K562 (cell line): ENCODE measurements at regions not wholly inside any gene's neighbourhood (a gene's known extent, or its start where the extent isn't known, plus 50 kb on each side); places are given as distances from the start of the nearest gene placed in this dataset.

Experiments
- BACH1 ChIP-seq: fragments of 200-800 bp; sonication (Bioruptor generic); IDR thresholded peaks from 2 replicates; pipeline ENCODE4 v1.6.1; 2016; ENCODE audit warnings: missing genetic modification characterization, missing compliant biosample characterization
- CC2D1A ChIP-seq: fragments of 450-650 bp; IDR thresholded peaks from 2 replicates; pipeline ENCODE4 v1.6.1; 2017; ENCODE audit warnings: mild to moderate bottlenecking
- CEBPB ChIP-seq: fragments of 450-650 bp; IDR thresholded peaks from 2 replicates; pipeline ENCODE4 v1.6.1; 2016; ENCODE audit warnings: missing genetic modification characterization, missing compliant biosample characterization
- DMBX1 ChIP-seq: fragments of 250-450 bp; sonication (Bioruptor Pico); IDR thresholded peaks from 2 replicates; pipeline ENCODE4 v1.8.0; 2022; ENCODE audit warnings: inconsistent platforms, mild to moderate bottlenecking, moderate library complexity, borderline replicate concordance
- GABPB1 ChIP-seq: sonication (generic); formaldehyde crosslinking; IDR thresholded peaks from 2 replicates; pipeline ENCODE4 v1.8.0; 2022; ENCODE audit warnings: mild to moderate bottlenecking, missing genetic modification reagents
- SMARCA4 ChIP-seq: fragments of 450-650 bp; IDR thresholded peaks from 2 replicates; pipeline ENCODE4 v1.6.1; 2016
- TCFL5 ChIP-seq: fragments of 250-450 bp; sonication (Bioruptor Pico); conservative IDR thresholded peaks from 2 replicates; pipeline ENCODE4 v1.6.1; 2021; ENCODE audit warnings: mild to moderate bottlenecking, moderate library complexity, matching md5 sums
- ZFP1 ChIP-seq: fragments of 450-650 bp; formaldehyde crosslinking; IDR thresholded peaks from 2 replicates; pipeline ENCODE4 v1.4.0; 2020; ENCODE audit warnings: mild to moderate bottlenecking, mixed read lengths
- ZNF133 ChIP-seq: fragments of 250-450 bp; sonication (Bioruptor Pico); IDR thresholded peaks from 2 replicates; pipeline ENCODE4 v1.4.0; 2020; ENCODE audit warnings: mild to moderate bottlenecking
- ZNF311 ChIP-seq: fragments of 250-450 bp; sonication (Bioruptor Pico); IDR thresholded peaks from 2 replicates; pipeline ENCODE4 v1.4.0; 2020; ENCODE audit warnings: mild to moderate bottlenecking, moderate library complexity
- ZNF444 ChIP-seq: fragments of 250-450 bp; sonication (Bioruptor Pico); IDR thresholded peaks from 2 replicates; pipeline ENCODE4 v1.4.0; 2020; ENCODE audit warnings: mild to moderate bottlenecking, moderate library complexity
- ZNF668 ChIP-seq: fragments of 250-450 bp; sonication (Bioruptor Pico); IDR thresholded peaks from 2 replicates; pipeline ENCODE4 v1.8.0; 2022; ENCODE audit warnings: mild to moderate bottlenecking, inconsistent platforms
- ZNF696 ChIP-seq: fragments of 250-450 bp; sonication (Bioruptor Pico); conservative IDR thresholded peaks from 2 replicates; pipeline ENCODE4 v1.4.0; 2020; ENCODE audit warnings: mild to moderate bottlenecking, moderate library complexity
- ZNF79 ChIP-seq: fragments of 250-450 bp; sonication (Bioruptor Pico); IDR thresholded peaks from 2 replicates; pipeline ENCODE4 v1.4.0; 2020; ENCODE audit warnings: low read depth, mild to moderate bottlenecking, moderate library complexity
- TF ChIP-seq, protein P1 (sequence below), 2 experiments: fragments of 200-800 bp in 1 of 2; sonication (Bioruptor generic) in 1 of 2; sonication (generic) in 1 of 2; formaldehyde crosslinking in 1 of 2; IDR thresholded peaks in 1 of 2; conservative IDR thresholded peaks in 1 of 2; 2 replicates each; pipeline versions ENCODE4 v1.5.0 to v1.6.1; 2016 to 2020; ENCODE audit warnings: missing compliant biosample characterization in 1 of 2, missing genetic modification characterization in 1 of 2, missing genetic modification reagents in 1 of 2
- TF ChIP-seq, protein P2 (sequence below): fragments of 200-800 bp; sonication (Bioruptor generic); IDR thresholded peaks from 2 replicates; pipeline ENCODE4 v1.6.1; 2017; ENCODE audit warnings: missing genetic modification characterization, missing compliant biosample characterization
- TF ChIP-seq, protein P3 (sequence below): fragments of 250-450 bp; sonication (Bioruptor Pico); IDR thresholded peaks from 2 replicates; pipeline ENCODE4 v1.8.0; 2022; ENCODE audit warnings: moderate library complexity, mild to moderate bottlenecking, inconsistent platforms
- TF ChIP-seq, protein P4 (sequence below): fragments of 250-450 bp; sonication (Bioruptor Pico); IDR thresholded peaks from 2 replicates; pipeline ENCODE4 v1.5.0; 2020; ENCODE audit warnings: mild to moderate bottlenecking
- TF ChIP-seq, protein P5 (sequence below), 3 experiments: fragments of 200-800 bp in 1 of 3; fragments of 250-450 bp in 1 of 3; fragments of 450-650 bp in 1 of 3; sonication (Bioruptor Pico) in 1 of 3; sonication (Bioruptor generic) in 1 of 3; formaldehyde crosslinking in 1 of 3; IDR thresholded peaks; 2 replicates each; pipeline versions ENCODE4 v1.6.1 to v1.8.0; 2016 to 2022; ENCODE audit warnings: mild to moderate bottlenecking in 2 of 3, missing genetic modification characterization in 2 of 3, missing compliant biosample characterization in 1 of 3, moderate library complexity in 1 of 3

DNA sequence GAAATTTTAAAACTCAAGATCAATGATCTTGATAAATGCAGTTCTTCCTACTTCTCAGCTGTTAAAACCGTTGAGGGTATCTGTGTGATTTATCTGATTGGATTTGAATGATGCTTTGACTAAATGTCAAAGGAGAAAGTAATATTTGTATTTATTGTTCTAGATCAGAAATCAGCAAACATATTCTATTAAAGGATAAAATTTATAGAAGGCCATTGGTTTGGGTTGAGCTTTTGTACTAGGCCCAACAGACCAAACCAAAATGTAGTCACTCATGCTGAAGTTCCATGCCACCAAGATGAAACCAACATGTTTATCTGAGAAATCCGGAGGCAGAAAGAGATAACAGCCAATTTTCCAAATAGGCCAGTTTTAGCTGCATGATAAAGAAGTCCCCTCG, 64.5 kb upstream of the BMP2K start (continued):
- TF ChIP-seq TCFL5 (0 out of 2 replicates have a peak, but pooled peaks have one; percentile 72), ZNF79 (CRISPR knock-in tag) (peak; percentile 79), DMBX1 (peak; percentile 87), CEBPB (tag) (no peak), ZFP1 (CRISPR knock-in tag) (peak; percentile 83), ZNF696 (CRISPR knock-in tag) (no peak), ZNF444 (peak; percentile 77), ZNF311 (CRISPR knock-in tag) (peak; percentile 91), SMARCA4 (peak; percentile 48; the same call in 1 of the 2 replicates), BACH1 (tag) (peak; percentile 69; the same call in 1 of the 2 replicates), ZNF133 (CRISPR knock-in tag) (no peak), GABPB1 (no peak), ZNF668 (CRISPR knock-in tag) (peak; percentile 73; the same call in 1 of the 2 replicates), CC2D1A (peak; percentile 40; the same call in 1 of the 2 replicates)
- TF ChIP-seq, protein P1, sequence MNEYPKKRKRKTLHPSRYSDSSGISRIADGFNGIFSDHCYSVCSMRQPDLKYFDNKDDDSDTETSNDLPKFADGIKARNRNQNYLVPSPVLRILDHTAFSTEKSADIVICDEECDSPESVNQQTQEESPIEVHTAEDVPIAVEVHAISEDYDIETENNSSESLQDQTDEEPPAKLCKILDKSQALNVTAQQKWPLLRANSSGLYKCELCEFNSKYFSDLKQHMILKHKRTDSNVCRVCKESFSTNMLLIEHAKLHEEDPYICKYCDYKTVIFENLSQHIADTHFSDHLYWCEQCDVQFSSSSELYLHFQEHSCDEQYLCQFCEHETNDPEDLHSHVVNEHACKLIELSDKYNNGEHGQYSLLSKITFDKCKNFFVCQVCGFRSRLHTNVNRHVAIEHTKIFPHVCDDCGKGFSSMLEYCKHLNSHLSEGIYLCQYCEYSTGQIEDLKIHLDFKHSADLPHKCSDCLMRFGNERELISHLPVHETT (CRISPR knock-in tag; conservative IDR thresholded peaks at IDR 0.05 in 1 of 2, IDR thresholded peaks at IDR 0.05 in 1 of 2): peak in 1 of 2 experiments; percentile 84; a peak in 2 of 4 replicates
- TF ChIP-seq, protein P2, sequence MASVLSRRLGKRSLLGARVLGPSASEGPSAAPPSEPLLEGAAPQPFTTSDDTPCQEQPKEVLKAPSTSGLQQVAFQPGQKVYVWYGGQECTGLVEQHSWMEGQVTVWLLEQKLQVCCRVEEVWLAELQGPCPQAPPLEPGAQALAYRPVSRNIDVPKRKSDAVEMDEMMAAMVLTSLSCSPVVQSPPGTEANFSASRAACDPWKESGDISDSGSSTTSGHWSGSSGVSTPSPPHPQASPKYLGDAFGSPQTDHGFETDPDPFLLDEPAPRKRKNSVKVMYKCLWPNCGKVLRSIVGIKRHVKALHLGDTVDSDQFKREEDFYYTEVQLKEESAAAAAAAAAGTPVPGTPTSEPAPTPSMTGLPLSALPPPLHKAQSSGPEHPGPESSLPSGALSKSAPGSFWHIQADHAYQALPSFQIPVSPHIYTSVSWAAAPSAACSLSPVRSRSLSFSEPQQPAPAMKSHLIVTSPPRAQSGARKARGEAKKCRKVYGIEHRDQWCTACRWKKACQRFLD (CRISPR knock-in tag): peak; percentile 93
- TF ChIP-seq, protein P3, sequence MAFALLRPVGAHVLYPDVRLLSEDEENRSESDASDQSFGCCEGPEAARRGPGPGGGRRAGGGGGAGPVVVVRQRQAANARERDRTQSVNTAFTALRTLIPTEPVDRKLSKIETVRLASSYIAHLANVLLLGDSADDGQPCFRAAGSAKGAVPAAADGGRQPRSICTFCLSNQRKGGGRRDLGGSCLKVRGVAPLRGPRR (CRISPR knock-in tag): peak; percentile 53; the same call in 1 of the 2 replicates
- TF ChIP-seq, protein P4, sequence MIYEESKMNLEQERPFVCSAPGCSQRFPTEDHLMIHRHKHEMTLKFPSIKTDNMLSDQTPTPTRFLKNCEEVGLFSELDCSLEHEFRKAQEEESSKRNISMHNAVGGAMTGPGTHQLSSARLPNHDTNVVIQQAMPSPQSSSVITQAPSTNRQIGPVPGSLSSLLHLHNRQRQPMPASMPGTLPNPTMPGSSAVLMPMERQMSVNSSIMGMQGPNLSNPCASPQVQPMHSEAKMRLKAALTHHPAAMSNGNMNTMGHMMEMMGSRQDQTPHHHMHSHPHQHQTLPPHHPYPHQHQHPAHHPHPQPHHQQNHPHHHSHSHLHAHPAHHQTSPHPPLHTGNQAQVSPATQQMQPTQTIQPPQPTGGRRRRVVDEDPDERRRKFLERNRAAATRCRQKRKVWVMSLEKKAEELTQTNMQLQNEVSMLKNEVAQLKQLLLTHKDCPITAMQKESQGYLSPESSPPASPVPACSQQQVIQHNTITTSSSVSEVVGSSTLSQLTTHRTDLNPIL (CRISPR knock-in tag): 0 out of 2 replicates have a peak, but pooled peaks have one; percentile 67
- TF ChIP-seq, protein P5, sequence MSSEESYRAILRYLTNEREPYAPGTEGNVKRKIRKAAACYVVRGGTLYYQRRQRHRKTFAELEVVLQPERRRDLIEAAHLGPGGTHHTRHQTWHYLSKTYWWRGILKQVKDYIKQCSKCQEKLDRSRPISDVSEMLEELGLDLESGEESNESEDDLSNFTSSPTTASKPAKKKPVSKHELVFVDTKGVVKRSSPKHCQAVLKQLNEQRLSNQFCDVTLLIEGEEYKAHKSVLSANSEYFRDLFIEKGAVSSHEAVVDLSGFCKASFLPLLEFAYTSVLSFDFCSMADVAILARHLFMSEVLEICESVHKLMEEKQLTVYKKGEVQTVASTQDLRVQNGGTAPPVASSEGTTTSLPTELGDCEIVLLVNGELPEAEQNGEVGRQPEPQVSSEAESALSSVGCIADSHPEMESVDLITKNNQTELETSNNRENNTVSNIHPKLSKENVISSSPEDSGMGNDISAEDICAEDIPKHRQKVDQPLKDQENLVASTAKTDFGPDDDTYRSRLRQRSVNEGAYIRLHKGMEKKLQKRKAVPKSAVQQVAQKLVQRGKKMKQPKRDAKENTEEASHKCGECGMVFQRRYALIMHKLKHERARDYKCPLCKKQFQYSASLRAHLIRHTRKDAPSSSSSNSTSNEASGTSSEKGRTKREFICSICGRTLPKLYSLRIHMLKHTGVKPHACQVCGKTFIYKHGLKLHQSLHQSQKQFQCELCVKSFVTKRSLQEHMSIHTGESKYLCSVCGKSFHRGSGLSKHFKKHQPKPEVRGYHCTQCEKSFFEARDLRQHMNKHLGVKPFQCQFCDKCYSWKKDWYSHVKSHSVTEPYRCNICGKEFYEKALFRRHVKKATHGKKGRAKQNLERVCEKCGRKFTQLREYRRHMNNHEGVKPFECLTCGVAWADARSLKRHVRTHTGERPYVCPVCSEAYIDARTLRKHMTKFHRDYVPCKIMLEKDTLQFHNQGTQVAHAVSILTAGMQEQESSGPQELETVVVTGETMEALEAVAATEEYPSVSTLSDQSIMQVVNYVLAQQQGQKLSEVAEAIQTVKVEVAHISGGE (CRISPR knock-in tag; IDR thresholded peaks at IDR 0.05): peak in 1 of 3 experiments; percentile 58; a peak in 1 of 6 replicates
